Activated T-helper 2 cell treated with anti-CD3 and anti-CD28 coated beads, Interferon-gamma antibody, Interleukin-2, Interleukin-4, amounts not matched to agents 10 μg/mL and 5 μg/mL and 100 μg/mL, durations not matched to agents 14 hours and 24 hours and 36 hours (primary cell): ENCODE measurements at regions not wholly inside any gene's neighbourhood (a gene's known extent, or its start where the extent isn't known, plus 50 kb on each side); places are given as distances from the start of the nearest gene placed in this dataset.

Experiments used
- DNase-seq: peaks from one replicate; pipeline ENCODE4 v3.0.0; 2021; ENCODE audit warnings: low spot score
- H3K27ac Mint-ChIP-seq: one replicate; pipeline ENCODE4 v1.8.0; 2021; ENCODE audit warnings: mixed read lengths
- H3K27me3 Mint-ChIP-seq: one replicate; pipeline ENCODE4 v1.8.0; 2021; ENCODE audit warnings: low read depth, mixed read lengths
- H3K36me3 Mint-ChIP-seq: one replicate; pipeline ENCODE4 v1.8.0; 2021; ENCODE audit warnings: low read depth, mixed read lengths
- H3K4me1 Mint-ChIP-seq: one replicate; pipeline ENCODE4 v1.8.0; 2021; ENCODE audit warnings: low read depth, mixed read lengths
- H3K4me3 Mint-ChIP-seq: one replicate; pipeline ENCODE4 v1.8.0; 2021; ENCODE audit warnings: low read depth, mild to moderate bottlenecking, moderate library complexity, mixed read lengths
- H3K9me3 Mint-ChIP-seq: one replicate; pipeline ENCODE4 v1.8.0; 2021; ENCODE audit warnings: mixed read lengths
- intact Hi-C: fragments of 100-400 bp; cut with micrococcal nuclease; formaldehyde crosslinking; loops from one replicate; pipeline ENCODE4 v1.15.1; 2023

DNA sequence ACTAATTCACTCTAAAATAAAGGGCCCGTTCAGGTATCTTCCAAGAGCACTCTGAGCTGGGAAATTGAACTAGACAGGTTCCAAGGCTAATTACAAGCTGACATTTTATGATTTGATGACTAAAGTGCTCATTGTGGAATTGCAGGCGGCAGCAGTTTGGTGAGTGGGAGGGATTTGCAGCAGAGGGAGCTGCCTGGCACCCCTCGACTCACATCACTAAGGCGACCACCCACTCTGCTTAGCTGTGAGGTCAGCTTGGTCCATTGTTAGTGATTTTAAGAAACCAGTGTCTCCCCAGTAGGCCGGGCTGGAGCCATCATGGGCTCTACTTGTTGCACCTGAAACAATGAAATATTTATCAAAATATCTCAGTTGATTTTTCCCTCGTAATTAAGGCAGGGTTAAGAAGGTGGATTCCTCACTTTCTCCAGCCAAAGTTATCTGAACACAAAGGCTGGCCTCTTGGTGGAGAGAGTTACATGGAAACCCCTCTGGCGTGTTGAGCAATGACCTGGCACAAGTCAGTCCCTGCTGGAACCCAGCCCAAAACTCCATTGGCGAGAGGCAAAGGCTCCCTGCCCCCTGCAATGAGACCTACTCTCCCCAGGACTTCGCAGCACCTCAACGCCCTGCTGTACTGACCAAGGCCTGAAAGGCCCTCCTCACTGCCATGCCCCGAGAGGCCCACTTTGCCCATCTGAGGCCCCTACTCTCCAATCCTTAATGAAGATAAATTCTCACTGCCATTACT lies 65.0 kb upstream of the ATP2B2 start:
- Mint-ChIP-seq H3K36me3 (no peaks in the 10 kb centered on the region), H3K27ac (no peak overlapping the region), H3K4me3 (no peak overlapping the region), H3K27me3 (peaks cover 8% of the 10 kb centered on the region), H3K9me3 (no peaks in the 10 kb centered on the region), H3K4me1 (no peaks in the 10 kb centered on the region)
- DNase-seq = no peak
- intact Hi-C loops = no loop called here

DNA sequence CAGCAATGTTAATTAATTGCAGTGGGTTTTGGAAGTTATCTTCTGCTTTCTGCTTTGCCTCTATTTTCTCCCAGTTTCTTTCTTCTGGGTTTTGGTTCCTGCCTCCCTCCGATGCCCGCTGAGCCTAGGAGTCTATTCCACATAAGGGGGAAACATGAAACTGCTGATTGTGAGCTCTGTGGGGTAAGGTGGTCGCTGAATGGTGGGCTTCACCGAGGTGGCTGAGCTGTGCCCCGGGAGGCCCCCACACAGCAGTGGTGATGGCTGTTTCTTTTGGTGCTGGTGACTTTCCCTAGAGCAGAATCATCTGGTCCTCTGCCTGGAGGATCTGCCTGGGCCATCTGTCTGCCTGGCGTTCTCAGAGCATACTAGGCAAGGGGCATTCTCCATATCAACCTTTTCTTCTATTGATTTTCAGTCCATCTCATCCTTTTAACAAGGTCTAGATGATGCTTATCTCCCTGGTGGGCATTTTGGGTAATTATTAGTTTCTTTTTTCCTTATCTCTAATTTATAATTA lies 68.8 kb upstream of the ATP2B2 start:
- Mint-ChIP-seq H3K4me3 (no peak overlapping the region), H3K27ac (no peak overlapping the region), H3K36me3 (no peaks in the 10 kb centered on the region), H3K4me1 (no peaks in the 10 kb centered on the region), H3K27me3 (peaks cover 4% of the 10 kb centered on the region), H3K9me3 (no peaks in the 10 kb centered on the region)
- DNase-seq = no peak
- intact Hi-C loops = no loop called here

DNA sequence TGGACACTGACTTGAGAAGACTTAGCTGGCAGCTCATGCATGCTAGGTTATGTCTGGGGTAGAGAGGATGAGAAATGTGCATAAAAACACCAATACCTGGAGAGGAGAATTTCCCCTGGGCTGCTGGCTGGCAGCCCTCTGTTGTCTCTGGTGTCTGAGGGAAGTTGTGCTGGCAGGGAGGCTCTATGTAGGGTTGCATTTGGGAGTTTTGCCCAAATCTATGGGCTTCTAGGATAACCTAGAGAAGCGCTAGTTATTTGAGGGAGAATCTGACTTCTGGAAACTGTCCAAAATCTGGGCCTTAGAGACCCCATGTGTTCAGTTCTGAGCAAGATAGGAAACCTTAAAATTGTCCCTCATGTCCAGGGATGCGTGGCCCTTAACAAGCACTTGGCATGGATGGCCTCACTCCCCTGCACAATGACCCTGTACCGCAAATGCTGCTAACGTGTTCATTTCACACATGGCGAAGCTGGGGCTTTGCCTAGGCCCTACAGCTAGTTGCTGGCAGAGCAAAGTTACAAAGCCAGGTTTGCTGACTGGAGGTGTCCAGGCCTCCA lies 70.3 kb upstream of the ATP2B2 start:
- H3K27ac Mint-ChIP-seq = no peak overlapping the region
- H3K36me3 Mint-ChIP-seq = no peaks in the 10 kb centered on the region
- no peaks in the 10 kb centered on the region for H3K4me1 Mint-ChIP-seq
- peaks cover 4% of the 10 kb centered on the region for H3K27me3 Mint-ChIP-seq
- intact Hi-C loops = no loop called here
- DNase-seq = no peak
- H3K9me3 Mint-ChIP-seq = no peaks in the 10 kb centered on the region
- H3K4me3 Mint-ChIP-seq = no peak overlapping the region

DNA sequence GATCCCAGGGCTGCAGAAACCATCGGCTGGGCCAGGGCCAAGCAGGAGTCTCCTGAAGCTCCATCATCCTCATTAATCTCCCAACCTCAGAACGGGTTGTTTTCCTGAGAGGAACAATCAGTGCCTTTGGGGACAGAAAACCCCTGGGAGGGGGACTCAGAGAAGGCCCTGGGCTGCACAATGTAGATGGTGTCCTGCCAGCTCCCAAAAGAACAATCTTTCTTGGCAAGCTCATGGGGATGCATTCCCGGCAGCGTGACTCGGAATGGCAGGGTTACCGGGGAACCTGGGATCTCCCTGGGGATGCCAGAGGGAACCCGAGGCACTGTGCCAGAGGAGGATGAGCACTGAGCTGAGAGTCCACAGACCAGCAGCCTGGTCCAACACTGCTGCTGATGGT lies 72.1 kb upstream of the ATP2B2 start:
- Mint-ChIP-seq H3K4me1 (no peaks in the 10 kb centered on the region), H3K27ac (no peak overlapping the region), H3K27me3 (peaks cover 2% of the 10 kb centered on the region), H3K36me3 (no peaks in the 10 kb centered on the region), H3K4me3 (no peak overlapping the region), H3K9me3 (no peaks in the 10 kb centered on the region)
- no peak for DNase-seq
- intact Hi-C loops = no loop called here

DNA sequence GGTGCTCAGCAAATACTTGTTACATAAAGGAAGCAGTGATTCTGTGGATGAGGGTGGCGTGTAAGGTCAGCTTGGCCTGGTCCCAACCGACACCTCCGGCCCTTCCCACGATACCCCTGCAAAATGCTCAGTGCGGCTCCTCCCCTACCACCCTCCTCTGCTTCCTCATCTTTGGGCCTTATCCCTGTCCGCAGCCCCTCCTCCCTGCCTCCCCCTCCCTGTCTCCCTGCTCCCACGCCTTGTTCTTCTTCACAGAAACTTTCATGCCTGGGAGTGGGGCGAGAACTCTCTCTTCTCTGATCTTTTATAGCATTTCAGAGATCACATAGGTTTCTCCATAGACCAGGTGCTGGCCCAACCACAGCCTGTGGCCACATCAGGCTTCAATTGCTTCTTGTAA lies 75.0 kb upstream of the ATP2B2 start:
- Mint-ChIP-seq H3K36me3 (no peaks in the 10 kb centered on the region), H3K9me3 (no peaks in the 10 kb centered on the region), H3K4me1 (no peaks in the 10 kb centered on the region), H3K27ac (no peak overlapping the region), H3K4me3 (no peak overlapping the region), H3K27me3 (peaks cover 14% of the 10 kb centered on the region)
- intact Hi-C loops = no loop called here
- DNase-seq = no peak

DNA sequence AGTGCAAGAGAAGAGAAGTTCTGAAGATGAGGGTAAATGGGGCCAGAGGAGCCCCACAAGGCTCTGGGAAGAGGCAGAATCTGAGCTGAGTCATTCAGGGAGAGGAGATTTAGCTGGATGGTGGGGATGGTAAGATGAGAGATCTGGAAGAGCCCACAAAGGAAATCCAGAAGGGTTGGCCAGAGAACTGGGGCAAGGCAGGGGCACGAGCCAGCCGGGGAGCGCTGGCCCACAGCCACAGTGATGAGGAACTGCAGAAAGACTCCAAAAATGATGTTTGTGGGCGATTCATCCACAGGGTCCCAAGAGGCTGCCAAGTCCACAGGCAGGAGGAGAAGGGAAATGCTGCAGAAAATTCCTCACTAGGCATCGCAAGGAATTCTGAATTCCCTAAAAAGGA lies 75.9 kb upstream of the ATP2B2 start:
- Mint-ChIP-seq H3K9me3 (no peaks in the 10 kb centered on the region), H3K27me3 (peaks cover 21% of the 10 kb centered on the region), H3K4me3 (no peak overlapping the region), H3K4me1 (no peaks in the 10 kb centered on the region), H3K27ac (no peak overlapping the region), H3K36me3 (no peaks in the 10 kb centered on the region)
- intact Hi-C loops = no loop called here
- no peak for DNase-seq

DNA sequence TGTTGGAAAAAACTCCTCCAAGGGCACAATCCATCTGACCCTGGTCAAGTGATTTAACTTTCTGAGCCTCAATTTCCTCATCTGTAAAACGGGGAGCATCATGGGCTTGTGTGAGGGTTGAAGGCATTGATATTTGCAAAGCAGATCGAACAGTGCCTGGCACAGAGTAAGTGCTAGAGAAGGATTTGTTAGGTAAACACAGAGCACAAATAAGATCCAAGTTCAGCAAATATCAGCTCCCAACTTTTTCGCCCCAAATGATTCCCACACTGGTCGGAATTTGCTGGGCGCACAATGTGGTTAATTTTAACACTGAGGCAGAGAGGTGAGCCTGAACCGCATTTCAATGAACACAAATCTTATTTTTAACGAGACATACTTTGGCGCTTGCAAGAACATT lies 76.3 kb upstream of the ATP2B2 start:
- Mint-ChIP-seq H3K27me3 (peaks cover 21% of the 10 kb centered on the region), H3K27ac (no peak overlapping the region), H3K4me3 (no peak overlapping the region), H3K4me1 (no peaks in the 10 kb centered on the region), H3K36me3 (no peaks in the 10 kb centered on the region), H3K9me3 (no peaks in the 10 kb centered on the region)
- intact Hi-C loops = no loop called here
- no peak for DNase-seq

DNA sequence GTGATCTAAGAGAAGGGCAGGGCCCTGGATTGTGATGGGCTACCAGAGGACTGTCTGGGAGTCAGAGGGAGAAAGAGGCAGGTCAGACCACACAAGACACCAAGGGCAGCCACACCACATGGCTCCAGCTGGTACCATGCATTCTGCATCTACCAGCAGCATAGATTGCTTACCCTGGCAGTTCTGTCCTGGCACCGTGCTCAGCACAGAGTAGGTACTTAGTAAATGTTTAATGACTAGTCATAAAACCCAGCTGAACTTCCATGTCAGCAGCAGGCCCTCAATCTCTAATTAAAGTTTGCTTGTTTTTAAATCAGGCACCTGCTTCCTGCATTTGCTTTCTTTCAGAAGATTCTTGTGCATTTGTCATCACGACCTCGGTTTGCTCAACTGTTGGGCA lies 77.3 kb upstream of the ATP2B2 start:
- H3K27me3 Mint-ChIP-seq = peaks cover 24% of the 10 kb centered on the region
- no peaks in the 10 kb centered on the region for H3K9me3 Mint-ChIP-seq
- intact Hi-C loops = no loop called here
- no peak overlapping the region for H3K4me3 Mint-ChIP-seq
- no peak for DNase-seq
- no peak overlapping the region for H3K27ac Mint-ChIP-seq
- H3K4me1 Mint-ChIP-seq = no peaks in the 10 kb centered on the region
- no peaks in the 10 kb centered on the region for H3K36me3 Mint-ChIP-seq

DNA sequence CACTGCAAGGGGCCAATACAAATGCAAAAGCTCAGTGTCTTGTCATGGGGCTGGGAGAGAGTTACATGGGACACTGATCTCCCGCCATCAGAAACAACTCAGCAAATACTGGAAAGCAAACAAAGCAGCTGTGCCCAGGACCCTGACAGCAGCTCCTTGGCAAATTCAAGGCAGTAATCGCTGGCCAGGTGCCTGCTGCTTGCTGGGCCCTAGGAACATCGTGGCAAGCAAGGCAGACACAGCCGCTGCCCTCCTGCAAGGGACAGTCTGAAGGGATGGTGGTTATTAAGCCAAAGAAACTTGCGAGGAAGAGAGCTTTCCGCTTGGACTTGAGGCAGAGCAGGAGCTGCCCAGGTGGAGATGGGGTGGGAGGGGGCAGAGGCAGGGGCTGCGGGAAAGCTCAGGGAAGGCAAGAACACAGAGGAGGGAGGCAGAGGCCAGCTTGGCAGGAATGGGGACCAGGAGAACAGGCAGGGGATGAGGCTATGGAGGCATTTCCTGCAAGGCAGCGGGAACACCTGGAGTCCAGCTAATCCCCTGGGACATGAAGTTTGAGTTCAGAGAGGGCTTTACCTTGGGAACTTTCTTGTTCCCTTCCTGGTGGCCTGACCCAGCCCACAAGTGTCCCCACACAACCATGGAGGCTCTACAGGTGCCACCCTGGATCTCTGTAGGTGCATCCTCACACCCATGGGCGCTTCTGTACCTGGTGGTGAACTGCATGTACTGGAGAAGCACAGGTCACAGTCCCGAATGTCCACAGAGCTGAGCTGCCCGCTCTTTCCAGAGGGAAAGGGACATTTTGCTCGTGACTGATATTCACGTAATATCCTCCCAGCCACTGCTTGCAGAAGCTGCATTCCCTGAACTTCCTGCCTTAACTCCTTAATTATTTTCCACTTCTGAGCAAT lies 78.7 kb upstream of the ATP2B2 start:
- intact Hi-C loops = no loop called here
- Mint-ChIP-seq H3K27me3 (peaks cover 24% of the 10 kb centered on the region), H3K36me3 (no peaks in the 10 kb centered on the region), H3K4me1 (no peaks in the 10 kb centered on the region), H3K4me3 (no peak overlapping the region), H3K9me3 (no peaks in the 10 kb centered on the region), H3K27ac (no peak overlapping the region)
- no peak for DNase-seq

DNA sequence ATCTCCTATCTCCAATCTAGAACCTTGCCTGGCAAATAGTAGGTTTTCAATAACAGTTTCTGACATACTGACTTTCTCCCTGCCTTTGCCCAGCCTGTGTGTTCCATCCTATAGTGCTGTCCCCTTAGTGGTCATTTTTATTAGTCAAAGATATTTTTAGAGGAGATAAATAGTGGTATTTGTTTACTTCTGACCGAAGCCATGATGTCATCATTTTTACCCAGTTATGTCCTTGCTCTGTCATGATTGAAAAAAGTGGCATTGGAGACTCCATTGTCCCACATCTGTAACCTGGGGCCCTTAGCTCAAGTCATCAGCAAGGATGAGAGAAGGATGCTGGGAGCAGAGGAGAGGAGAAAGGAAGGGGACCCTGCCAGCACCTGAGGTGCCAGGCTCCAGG lies 80.6 kb upstream of the ATP2B2 start:
- intact Hi-C loops = no loop called here
- peaks cover 24% of the 10 kb centered on the region for H3K27me3 Mint-ChIP-seq
- no peaks in the 10 kb centered on the region for H3K36me3 Mint-ChIP-seq
- DNase-seq = no peak
- H3K4me3 Mint-ChIP-seq = no peak overlapping the region
- no peak overlapping the region for H3K27ac Mint-ChIP-seq
- no peaks in the 10 kb centered on the region for H3K9me3 Mint-ChIP-seq
- H3K4me1 Mint-ChIP-seq = no peaks in the 10 kb centered on the region

DNA sequence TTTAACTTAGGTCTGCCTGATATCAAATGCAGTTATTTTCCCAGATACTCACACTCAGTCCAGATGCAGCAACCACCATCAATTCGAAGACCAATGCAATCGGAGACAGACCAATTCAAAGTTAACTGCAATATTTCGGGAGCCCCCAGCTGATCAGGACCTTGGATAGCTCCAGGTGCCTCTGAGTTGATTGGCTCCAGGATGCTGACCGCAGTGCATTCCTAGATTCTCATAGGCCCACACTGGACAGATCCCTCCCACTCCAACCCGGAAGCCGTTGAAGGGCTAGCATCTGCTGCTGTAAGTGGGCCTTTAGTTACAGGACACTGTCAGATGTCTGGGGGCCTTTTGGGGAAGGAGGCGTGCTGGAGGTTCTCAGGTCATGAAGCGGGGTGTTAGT lies 89.5 kb upstream of the ATP2B2 start:
- Mint-ChIP-seq H3K27ac (no peak overlapping the region), H3K36me3 (no peaks in the 10 kb centered on the region), H3K4me1 (no peaks in the 10 kb centered on the region), H3K9me3 (no peaks in the 10 kb centered on the region), H3K27me3 (peaks cover 7% of the 10 kb centered on the region), H3K4me3 (no peak overlapping the region)
- DNase-seq = peak; percentile 58
- intact Hi-C loops = no loop called here

DNA sequence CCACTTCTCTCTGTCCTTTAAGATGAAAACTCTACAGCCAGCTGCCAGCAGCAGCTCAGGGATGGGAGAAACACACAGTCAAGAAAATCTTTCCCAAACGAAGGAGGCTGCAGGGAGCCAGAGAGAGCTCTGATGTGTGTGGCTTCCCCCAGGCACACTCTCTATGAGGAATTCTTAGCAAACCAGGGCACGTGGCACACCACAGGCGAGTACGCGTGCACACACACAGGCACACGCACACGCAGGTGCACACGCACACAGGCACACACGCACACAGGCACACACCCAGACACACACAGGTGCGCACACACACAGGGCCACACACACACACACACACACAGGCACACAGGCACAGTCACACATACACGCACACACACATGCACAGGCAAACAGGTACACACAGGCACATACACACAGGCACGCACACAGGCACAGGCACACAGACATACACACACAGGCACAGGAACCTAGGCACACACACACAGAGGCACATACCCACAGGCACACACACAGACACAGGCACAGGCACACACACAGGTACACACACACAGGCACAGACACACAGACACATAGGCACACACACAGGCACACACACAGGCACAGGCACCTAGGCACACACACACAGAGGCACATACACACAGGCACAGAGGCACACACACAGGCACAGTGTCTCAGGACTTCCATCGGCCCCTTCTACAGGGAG lies 91.5 kb upstream of the ATP2B2 start:
- Mint-ChIP-seq H3K27me3 (peaks cover 4% of the 10 kb centered on the region), H3K27ac (no peak overlapping the region), H3K4me1 (no peaks in the 10 kb centered on the region), H3K36me3 (no peaks in the 10 kb centered on the region), H3K4me3 (no peak overlapping the region), H3K9me3 (no peaks in the 10 kb centered on the region)
- intact Hi-C loops = no loop called here
- DNase-seq = no peak
